Hepatocyte (in vitro differentiated cells): ENCODE measurements at regions not wholly inside any gene's neighbourhood (a gene's known extent, or its start where the extent isn't known, plus 50 kb on each side); places are given as distances from the start of the nearest gene placed in this dataset.

Experiments used
- CTCF ChIP-seq: fragments of 200-600 bp; sonication (generic); IDR thresholded peaks from 2 replicates; pipeline ENCODE4 v1.5.1; 2016; ENCODE audit warnings: antibody characterized with exemption, mild to moderate bottlenecking; ENCODE audit not compliant: poor library complexity
- EZH2 ChIP-seq: fragments of 200-600 bp; sonication (generic); IDR thresholded peaks from 2 replicates; pipeline ENCODE4 v1.6.1; 2016; ENCODE audit warnings: antibody characterized with exemption, mild to moderate bottlenecking, borderline replicate concordance

- TF ChIP-seq CTCF (no peak), EZH2 (no peak)
Measured at GRCh38 chr12:87280893-87281292, 748.3 kb downstream of the C12orf50 start.
